CD14-positive monocyte (primary cell): ENCODE measurements at regions not wholly inside any gene's neighbourhood (a gene's known extent, or its start where the extent isn't known, plus 50 kb on each side); places are given as distances from the start of the nearest gene placed in this dataset.

Experiments used
- DNase-seq, 3 donors: peaks; one replicate each; pipeline ENCODE4 v3.0.0-alpha.2; 2011 to 2022
- H2AFZ ChIP-seq: 2 replicates; pipeline ENCODE4 v1.6.0; 2012; ENCODE audit warnings: mild to moderate bottlenecking, low read depth, low read length, inconsistent platforms; ENCODE audit not compliant: insufficient read depth, poor library complexity, severe bottlenecking
- H3K27ac ChIP-seq, 2 donors: 1 replicate in 1 of 2; 2 replicates in 1 of 2; pipeline ENCODE4 v1.5.1; 2012 to 2013; ENCODE audit warnings: low read length in 2 of 2, control low read depth in 1 of 2, inconsistent platforms in 1 of 2, low read depth in 1 of 2, mild to moderate bottlenecking in 1 of 2
- H3K27me3 ChIP-seq, 2 donors: one replicate each; pipeline versions ENCODE4 v1.6.0 to v1.6.1; 2011 to 2013; ENCODE audit warnings: low read length in 2 of 2; ENCODE audit not compliant: control insufficient read depth in 2 of 2, insufficient read depth in 2 of 2
- H3K36me3 ChIP-seq, 2 donors: replicated peaks in 1 of 2; 1 replicate in 1 of 2; 2 replicates in 1 of 2; pipeline versions ENCODE4 v1.5.1 to v1.6.1; 2012 to 2013; ENCODE audit warnings: low read length in 2 of 2, control low read depth in 1 of 2, inconsistent platforms in 1 of 2, mild to moderate bottlenecking in 1 of 2; ENCODE audit not compliant: insufficient read depth in 2 of 2, control insufficient read depth in 1 of 2
- H3K4me1 ChIP-seq, 2 donors: 1 replicate in 1 of 2; 2 replicates in 1 of 2; pipeline versions ENCODE4 v1.5.1 to v1.6.1; 2012 to 2013; ENCODE audit warnings: low read length in 2 of 2, control low read depth in 1 of 2, inconsistent platforms in 1 of 2, mild to moderate bottlenecking in 1 of 2, moderate library complexity in 1 of 2; ENCODE audit not compliant: insufficient read depth in 2 of 2, control insufficient read depth in 1 of 2
- H3K4me2 ChIP-seq: replicated peaks from 2 replicates; pipeline ENCODE3; 2012; ENCODE audit warnings: low read length, moderate library complexity, mild to moderate bottlenecking; ENCODE audit not compliant: poor library complexity, severe bottlenecking; ENCODE audit errors: extremely low read depth
- H3K4me3 ChIP-seq, 3 experiments: fragments of 200-600 bp in 1 of 3; sonication (generic) in 1 of 3; replicated peaks in 1 of 3; 1 replicate in 2 of 3; 2 replicates in 1 of 3; pipeline ENCODE4 v1.5.1; 2011 to 2013; ENCODE audit warnings: low read length in 3 of 3, mild to moderate bottlenecking in 3 of 3, control low read depth in 2 of 3, low read depth in 2 of 3, inconsistent platforms in 1 of 3, moderate library complexity in 1 of 3
- H3K79me2 ChIP-seq: 2 replicates; pipeline ENCODE4 v1.6.0; 2012; ENCODE audit warnings: mild to moderate bottlenecking, control low read depth, inconsistent platforms, low read length, moderate library complexity; ENCODE audit not compliant: insufficient read depth
- H3K9ac ChIP-seq: 2 replicates; pipeline ENCODE4 v1.6.0; 2017; ENCODE audit warnings: low read length, mild to moderate bottlenecking; ENCODE audit not compliant: insufficient read depth, poor library complexity, severe bottlenecking
- H3K9me3 ChIP-seq, 2 donors: replicated peaks in 1 of 2; 1 replicate in 1 of 2; 2 replicates in 1 of 2; pipeline versions ENCODE4 v1.5.1 to v1.6.1; 2012 to 2013; ENCODE audit warnings: low read length in 2 of 2, control low read depth in 1 of 2; ENCODE audit not compliant: control insufficient read depth in 1 of 2, insufficient read depth in 1 of 2
- H4K20me1 ChIP-seq: 2 replicates; pipeline ENCODE4 v1.6.0; 2012; ENCODE audit warnings: mild to moderate bottlenecking, low read length, control low read depth, moderate library complexity; ENCODE audit not compliant: insufficient read depth
- H3K27ac Mint-ChIP-seq, 7 donors: one replicate each; pipeline ENCODE4 v1.8.0; 2020; ENCODE audit warnings: mild to moderate bottlenecking in 7 of 7, mixed read lengths in 7 of 7, moderate library complexity in 6 of 7, inconsistent platforms in 2 of 7
- H3K27me3 Mint-ChIP-seq, 3 donors: one replicate each; pipeline ENCODE4 v1.8.0; 2021 to 2022; ENCODE audit warnings: low read depth in 3 of 3, mild to moderate bottlenecking in 3 of 3, mixed read lengths in 3 of 3, moderate library complexity in 3 of 3, inconsistent platforms in 1 of 3
- H3K36me3 Mint-ChIP-seq, 2 donors: one replicate each; pipeline ENCODE4 v1.8.0; 2020; ENCODE audit warnings: mixed read lengths in 2 of 2, inconsistent platforms in 1 of 2, mild to moderate bottlenecking in 1 of 2
- H3K4me1 Mint-ChIP-seq: one replicate; pipeline ENCODE4 v1.8.0; 2020; ENCODE audit warnings: mild to moderate bottlenecking, mixed read lengths
- H3K4me3 Mint-ChIP-seq, 2 donors: one replicate each; pipeline ENCODE4 v1.8.0; 2020; ENCODE audit warnings: mild to moderate bottlenecking in 2 of 2, mixed read lengths in 2 of 2, moderate library complexity in 1 of 2
- H3K9me3 Mint-ChIP-seq, 7 donors: one replicate each; pipeline ENCODE4 v1.8.0; 2020 to 2022; ENCODE audit warnings: mixed read lengths in 7 of 7, mild to moderate bottlenecking in 6 of 7, moderate library complexity in 6 of 7, inconsistent platforms in 2 of 7
- CTCF ChIP-seq: fragments of 200-600 bp; IDR thresholded peaks from one replicate; pipeline ENCODE4 v1.8.0; 2022; ENCODE audit warnings: antibody characterized with exemption, mild to moderate bottlenecking
- WGBS: methylation state at CpG from one replicate; pipeline ENCODE4 v1.1.5; 2013; ENCODE audit warnings: missing lambda C conversion rate; ENCODE audit not compliant: insufficient coverage; 5-methylcytosine and 5-hydroxymethylcytosine counted together
- intact Hi-C, 2 donors: fragments of 100-400 bp; cut with micrococcal nuclease; formaldehyde crosslinking; loops; one replicate each; pipeline versions ENCODE4 v1.15.0 to v1.15.1; 2023

DNA sequence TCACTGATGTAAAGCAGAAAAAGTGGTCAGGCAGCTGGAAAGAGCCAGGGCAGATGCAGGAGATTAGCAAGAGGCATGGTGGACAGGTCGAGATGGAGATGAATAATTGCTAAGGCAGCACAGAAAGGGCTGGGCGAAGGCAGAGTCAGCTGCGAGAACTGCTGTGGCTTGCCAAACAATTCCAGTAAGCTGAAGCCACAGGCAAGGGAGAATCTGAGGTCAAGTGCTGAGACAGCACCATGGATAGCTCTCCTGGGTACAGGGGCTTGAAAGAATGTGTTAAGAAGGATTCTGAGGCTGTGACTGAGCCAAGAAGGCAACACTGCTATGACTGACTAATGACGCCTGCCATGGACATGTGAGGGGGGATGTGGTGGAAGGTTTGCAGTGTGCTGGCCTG is 220.8 kb upstream of the FOXA2 start:
- H3K4me1 ChIP-seq = no peaks in the 10 kb centered on the region
- H3K27me3 Mint-ChIP-seq = peaks cover 6 to 9% (median 7%) of the 10 kb centered on the region in 3 donors
- no peak overlapping the region for H3K4me2 ChIP-seq
- no peak overlapping the region for H3K4me3 ChIP-seq
- intact Hi-C loops = no loop called here
- no peaks in the 10 kb centered on the region for H3K79me2 ChIP-seq
- H3K4me1 Mint-ChIP-seq = no peaks in the 10 kb centered on the region
- no peaks in the 10 kb centered on the region for H3K9me3 ChIP-seq
- H3K4me3 Mint-ChIP-seq = no peak overlapping the region
- H2AFZ ChIP-seq = no peak overlapping the region
- WGBS = 74% methylated on average over 4 of the region's 4 CpGs
- peaks cover 0 to 5% (median 0%) of the 10 kb centered on the region in 7 donors for H3K9me3 Mint-ChIP-seq
- no peak overlapping the region for H3K27ac ChIP-seq
- H4K20me1 ChIP-seq = no peaks in the 10 kb centered on the region
- H3K36me3 ChIP-seq = no peaks in the 10 kb centered on the region
- no peak for TF ChIP-seq CTCF
- H3K9ac ChIP-seq = no peak overlapping the region
- no peaks in the 10 kb centered on the region for H3K27me3 ChIP-seq
- no peak overlapping the region for H3K27ac Mint-ChIP-seq
- no peak for DNase-seq
- no peaks in the 10 kb centered on the region for H3K36me3 Mint-ChIP-seq

GRCh38 chr20:22805996-22806395 is 221.6 kb upstream of the FOXA2 start:
- no peak overlapping the region for H3K4me2 ChIP-seq
- no peaks in the 10 kb centered on the region for H3K4me1 Mint-ChIP-seq
- H3K9me3 Mint-ChIP-seq = peaks cover 0 to 5% (median 0%) of the 10 kb centered on the region in 7 donors

More at GRCh38 chr20:22805996-22806395, 221.6 kb upstream of the FOXA2 start:
- Histone ChIP-seq H3K27ac (no peak overlapping the region), H3K4me3 (no peak overlapping the region), H3K79me2 (no peaks in the 10 kb centered on the region), H3K27me3 (no peaks in the 10 kb centered on the region), H3K4me1 (no peaks in the 10 kb centered on the region), H3K9ac (no peak overlapping the region), H3K9me3 (no peaks in the 10 kb centered on the region), H3K36me3 (no peaks in the 10 kb centered on the region), H2AFZ (no peak overlapping the region), H4K20me1 (no peaks in the 10 kb centered on the region)
- no peak for TF ChIP-seq CTCF
- intact Hi-C loops = no loop called here
- Mint-ChIP-seq H3K27me3 (peaks cover 5 to 7% (median 5%) of the 10 kb centered on the region in 3 donors), H3K27ac (no peak overlapping the region), H3K36me3 (no peaks in the 10 kb centered on the region), H3K4me3 (no peak overlapping the region)
- no peak for DNase-seq
- 100% methylated on average over 1 of the region's 3 CpGs for WGBS
